ENCODE measurements at regions not wholly inside any gene's neighbourhood (a gene's known extent, or its start where the extent isn't known, plus 50 kb on each side); places are given as distances from the start of the nearest gene placed in this dataset.
"Not testable (repeated sequence)": the region's sequence is repeated elsewhere in the genome, so short reads cannot be mapped to it uniquely, and the experiment has no call there.

- H3K27me3 ChIP-seq: peaks cover 0 to 8% (median 2%) of the 10 kb centered on the region in 3 donors
Observed at GRCh38 chr3:10729439-10729838, 86.6 kb upstream of the SLC6A11 start.

GRCh38 chr3:10732292-10732691 lies 83.7 kb upstream of the SLC6A11 start:
- in situ Hi-C loops (cut with MboI; ENCODE audit: low sequenced_read_pairs in 4 of 4): loop anchor here (10.0 to 25.0 kb wide), 2 partner anchors 370 to 377 kb away; no protein-coding TSS in a partner anchor
- H3K9me3 ChIP-seq: peaks cover 0 to 7% (median 0%) of the 10 kb centered on the region in 3 donors
- intact Hi-C loops (cut with DNase I; ENCODE audit: low total_unique reads): no loop called here

More at GRCh38 chr3:10729439-10729838, 86.6 kb upstream of the SLC6A11 start:
- H3K36me3 ChIP-seq: no peaks in the 10 kb centered on the region
- no peak for DNase-seq
- intact Hi-C loops (cut with DNase I; ENCODE audit: low total_unique reads): no loop called here
- H3K4me1 ChIP-seq: no peaks in the 10 kb centered on the region
- peaks cover 0 to 7% (median 0%) of the 10 kb centered on the region in 3 donors for H3K9me3 ChIP-seq
- in situ Hi-C loops (cut with MboI; ENCODE audit: low sequenced_read_pairs in 4 of 4): loop anchor here in 3 of 4 donors (25.0 kb wide), 1 partner anchor 367 kb away; no protein-coding TSS in a partner anchor
- no peak for TF ChIP-seq POLR2A (IDR thresholded peaks at IDR 0.05)
- H3K4me3 ChIP-seq: no peak overlapping the region
- no peak for ATAC-seq
- H3K27ac ChIP-seq: no peak overlapping the region

DNA sequence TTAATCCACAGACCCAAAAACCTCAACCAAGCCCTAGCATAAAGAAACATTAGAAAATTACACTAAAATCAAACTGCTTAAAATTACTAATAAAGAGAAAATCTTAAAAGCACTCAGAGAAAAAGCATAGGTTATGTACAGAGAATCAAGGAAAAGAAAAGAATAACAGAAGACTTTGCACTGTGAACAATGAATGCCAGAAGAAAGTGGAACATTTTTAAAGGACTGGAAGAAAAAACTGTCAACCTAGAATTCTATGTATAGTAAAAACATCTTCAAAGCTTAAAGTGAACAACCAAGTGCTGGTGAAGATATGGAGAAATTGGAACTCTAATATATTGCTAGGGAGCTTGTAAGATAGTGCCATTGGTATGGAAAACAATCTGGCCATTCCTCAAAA lies 82.7 kb upstream of the SLC6A11 start:
- Histone ChIP-seq H3K27ac (no peak overlapping the region), H3K36me3 (no peaks in the 10 kb centered on the region), H3K9me3 (peaks cover 0 to 7% (median 0%) of the 10 kb centered on the region in 3 donors), H3K4me3 (no peak overlapping the region), H3K4me1 (no peaks in the 10 kb centered on the region), H3K27me3 (peaks cover 10 to 20% (median 19%) of the 10 kb centered on the region in 3 donors)
- no peak for DNase-seq
- ATAC-seq: no peak
- in situ Hi-C loops (cut with MboI; ENCODE audit: low sequenced_read_pairs in 4 of 4): loop anchor here (10.0 to 25.0 kb wide), 2 partner anchors 371 to 378 kb away; no protein-coding TSS in a partner anchor
- intact Hi-C loops (cut with DNase I; ENCODE audit: low total_unique reads): no loop called here
- TF ChIP-seq CTCF (IDR thresholded peaks at IDR 0.05 in 4 of 5, conservative IDR thresholded peaks at IDR 0.05 in 1 of 5) (no peak), POLR2A (IDR thresholded peaks at IDR 0.05) (no peak)

More at GRCh38 chr3:10732292-10732691, 83.7 kb upstream of the SLC6A11 start:
- H3K27ac ChIP-seq: no peak overlapping the region
- no peak overlapping the region for H3K4me3 ChIP-seq
- ATAC-seq (no peak), DNase-seq (no peak)
- TF ChIP-seq CTCF (IDR thresholded peaks at IDR 0.05 in 4 of 5, conservative IDR thresholded peaks at IDR 0.05 in 1 of 5) (no peak), POLR2A (IDR thresholded peaks at IDR 0.05) (no peak)
- peaks cover under 1 to 13% (median 9%) of the 10 kb centered on the region in 3 donors for H3K27me3 ChIP-seq
- H3K4me1 ChIP-seq: no peaks in the 10 kb centered on the region
- H3K36me3 ChIP-seq: no peaks in the 10 kb centered on the region

DNA sequence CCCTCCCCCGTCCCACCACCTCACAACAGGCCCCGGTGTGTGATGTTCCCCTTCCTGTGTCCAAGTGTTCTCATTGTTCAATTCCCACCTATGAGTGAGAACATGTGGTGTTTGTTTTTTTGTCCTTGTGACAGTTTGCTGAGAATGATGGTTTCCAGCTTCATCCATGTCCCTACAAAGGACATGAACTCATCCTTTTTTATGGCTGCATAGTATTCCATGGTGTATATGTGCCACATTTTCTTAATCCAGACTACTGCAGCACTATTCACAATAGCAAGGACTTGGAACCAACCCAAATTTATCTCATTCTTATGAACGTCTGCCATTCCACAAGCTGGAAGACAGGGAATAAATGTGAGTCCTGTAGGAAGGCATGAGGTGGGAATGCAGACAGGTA lies 79.6 kb upstream of the SLC6A11 start:
- H3K4me1 ChIP-seq, ATAC-seq, H3K27ac ChIP-seq, H3K9me3 ChIP-seq, DNase-seq, H3K4me3 ChIP-seq, H3K36me3 ChIP-seq: not testable (repeated sequence)
- peaks cover 18 to 23% (median 22%) of the 10 kb centered on the region in 3 donors for H3K27me3 ChIP-seq
- intact Hi-C loops (cut with DNase I; ENCODE audit: low total_unique reads) (loop anchor here (5.0 kb wide), 1 partner anchor 319 kb away; no protein-coding TSS in a partner anchor), in situ Hi-C loops (cut with MboI; ENCODE audit: low sequenced_read_pairs in 4 of 4) (loop anchor here (10.0 to 25.0 kb wide), 2 partner anchors 374 to 382 kb away; no protein-coding TSS in a partner anchor)

- TF ChIP-seq POLR2A (IDR thresholded peaks at IDR 0.05): no peak
- no peak for TF ChIP-seq CTCF (IDR thresholded peaks at IDR 0.05 in 4 of 5, conservative IDR thresholded peaks at IDR 0.05 in 1 of 5)
- peaks cover 0 to 7% (median 0%) of the 10 kb centered on the region in 3 donors for H3K9me3 ChIP-seq
- no peaks in the 10 kb centered on the region for H3K4me1 ChIP-seq
- H3K27me3 ChIP-seq: peaks cover 18 to 23% (median 22%) of the 10 kb centered on the region in 3 donors
- no peak overlapping the region for H3K4me3 ChIP-seq
- in situ Hi-C loops (cut with MboI; ENCODE audit: low sequenced_read_pairs in 4 of 4): loop anchor here (10.0 to 25.0 kb wide), 2 partner anchors 375 to 383 kb away; no protein-coding TSS in a partner anchor
- no peak for DNase-seq
- H3K27ac ChIP-seq: no peak overlapping the region
- intact Hi-C loops (cut with DNase I; ENCODE audit: low total_unique reads): loop anchor here (5.0 kb wide), 1 partner anchor 320 kb away; no protein-coding TSS in a partner anchor
- no peaks in the 10 kb centered on the region for H3K36me3 ChIP-seq
- no peak for ATAC-seq
Observed at GRCh38 chr3:10737785-10738184, 78.2 kb upstream of the SLC6A11 start.
